DOHH2 (cell line): ENCODE measurements at regions not wholly inside any gene's neighbourhood (a gene's known extent, or its start where the extent isn't known, plus 50 kb on each side); places are given as distances from the start of the nearest gene placed in this dataset.

ENCODE experiments used
- EZH2phosphoT487 ChIP-seq: fragments of 200-600 bp; sonication (generic); IDR thresholded peaks from 2 replicates; pipeline ENCODE4 v1.6.1; 2017; ENCODE audit warnings: borderline replicate concordance, mild to moderate bottlenecking, antibody characterized with exemption, low read length, moderate library complexity, mixed read lengths
- TF ChIP-seq, protein P1 (sequence below): fragments of 200-600 bp; sonication (generic); IDR thresholded peaks from one replicate; pipeline ENCODE4 v1.5.1; 2014; ENCODE audit warnings: antibody characterized with exemption, mild to moderate bottlenecking, low read depth, low read length; ENCODE audit not compliant: poor library complexity, severe bottlenecking

DNA sequence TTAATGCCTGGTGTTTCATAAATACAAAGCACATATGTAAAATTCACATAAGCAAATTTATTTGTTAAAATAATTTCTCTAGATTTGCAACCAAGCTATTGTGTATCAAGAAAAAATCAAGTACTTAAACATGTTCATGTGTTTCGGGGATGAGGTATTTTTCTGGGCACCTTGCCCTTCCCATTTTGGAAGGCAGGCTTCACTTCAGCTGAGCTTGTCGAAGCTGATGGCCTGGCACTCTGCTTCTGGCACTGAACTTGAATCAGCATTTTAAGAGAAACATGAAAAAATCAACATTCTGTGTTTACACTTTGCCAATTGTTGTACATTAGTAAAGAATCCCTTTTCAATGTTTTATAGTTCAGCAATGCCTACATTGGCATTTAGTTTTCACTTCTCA is 179.1 kb upstream of the STEAP4 start:
- TF ChIP-seq, protein P1, sequence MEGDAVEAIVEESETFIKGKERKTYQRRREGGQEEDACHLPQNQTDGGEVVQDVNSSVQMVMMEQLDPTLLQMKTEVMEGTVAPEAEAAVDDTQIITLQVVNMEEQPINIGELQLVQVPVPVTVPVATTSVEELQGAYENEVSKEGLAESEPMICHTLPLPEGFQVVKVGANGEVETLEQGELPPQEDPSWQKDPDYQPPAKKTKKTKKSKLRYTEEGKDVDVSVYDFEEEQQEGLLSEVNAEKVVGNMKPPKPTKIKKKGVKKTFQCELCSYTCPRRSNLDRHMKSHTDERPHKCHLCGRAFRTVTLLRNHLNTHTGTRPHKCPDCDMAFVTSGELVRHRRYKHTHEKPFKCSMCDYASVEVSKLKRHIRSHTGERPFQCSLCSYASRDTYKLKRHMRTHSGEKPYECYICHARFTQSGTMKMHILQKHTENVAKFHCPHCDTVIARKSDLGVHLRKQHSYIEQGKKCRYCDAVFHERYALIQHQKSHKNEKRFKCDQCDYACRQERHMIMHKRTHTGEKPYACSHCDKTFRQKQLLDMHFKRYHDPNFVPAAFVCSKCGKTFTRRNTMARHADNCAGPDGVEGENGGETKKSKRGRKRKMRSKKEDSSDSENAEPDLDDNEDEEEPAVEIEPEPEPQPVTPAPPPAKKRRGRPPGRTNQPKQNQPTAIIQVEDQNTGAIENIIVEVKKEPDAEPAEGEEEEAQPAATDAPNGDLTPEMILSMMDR, result no peak
- no peak for TF ChIP-seq EZH2phosphoT487
